DND-41 (cell line): ENCODE measurements at regions not wholly inside any gene's neighbourhood (a gene's known extent, or its start where the extent isn't known, plus 50 kb on each side); places are given as distances from the start of the nearest gene placed in this dataset.

Experiments used
- EZH2 ChIP-seq: IDR thresholded peaks from 3 replicates; pipeline ENCODE4 v1.6.1; 2012; ENCODE audit warnings: borderline replicate concordance, low read depth, mild to moderate bottlenecking, moderate library complexity, low read length, inconsistent platforms; ENCODE audit not compliant: severe bottlenecking
- TF ChIP-seq, protein P1 (sequence below): IDR thresholded peaks from 2 replicates; pipeline ENCODE4 v1.5.1; 2012; ENCODE audit warnings: borderline replicate concordance, low read length, moderate library complexity, mild to moderate bottlenecking; ENCODE audit not compliant: poor library complexity, severe bottlenecking; ENCODE audit errors: extremely low read depth

DNA sequence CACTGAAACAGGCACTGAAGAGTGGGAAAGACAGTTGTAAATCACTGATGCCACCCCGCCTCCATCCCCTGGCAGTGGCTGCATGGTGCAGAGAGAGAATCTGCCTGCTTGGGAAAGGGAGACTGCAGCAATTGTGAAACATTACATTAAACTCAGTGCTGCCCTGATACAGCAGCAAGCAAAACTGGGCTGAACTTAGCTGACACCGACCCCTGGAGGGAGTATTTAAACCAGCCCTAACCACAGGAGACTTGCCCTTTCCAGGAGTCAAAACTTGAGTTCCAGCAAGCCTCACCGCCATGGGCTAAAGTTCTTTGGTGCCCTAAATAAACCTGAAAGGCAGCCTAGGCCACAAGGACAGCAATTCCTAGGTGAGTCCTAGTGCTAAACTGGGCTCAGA, 109.4 kb upstream of the PLPP4 start:
- TF ChIP-seq, protein P1, sequence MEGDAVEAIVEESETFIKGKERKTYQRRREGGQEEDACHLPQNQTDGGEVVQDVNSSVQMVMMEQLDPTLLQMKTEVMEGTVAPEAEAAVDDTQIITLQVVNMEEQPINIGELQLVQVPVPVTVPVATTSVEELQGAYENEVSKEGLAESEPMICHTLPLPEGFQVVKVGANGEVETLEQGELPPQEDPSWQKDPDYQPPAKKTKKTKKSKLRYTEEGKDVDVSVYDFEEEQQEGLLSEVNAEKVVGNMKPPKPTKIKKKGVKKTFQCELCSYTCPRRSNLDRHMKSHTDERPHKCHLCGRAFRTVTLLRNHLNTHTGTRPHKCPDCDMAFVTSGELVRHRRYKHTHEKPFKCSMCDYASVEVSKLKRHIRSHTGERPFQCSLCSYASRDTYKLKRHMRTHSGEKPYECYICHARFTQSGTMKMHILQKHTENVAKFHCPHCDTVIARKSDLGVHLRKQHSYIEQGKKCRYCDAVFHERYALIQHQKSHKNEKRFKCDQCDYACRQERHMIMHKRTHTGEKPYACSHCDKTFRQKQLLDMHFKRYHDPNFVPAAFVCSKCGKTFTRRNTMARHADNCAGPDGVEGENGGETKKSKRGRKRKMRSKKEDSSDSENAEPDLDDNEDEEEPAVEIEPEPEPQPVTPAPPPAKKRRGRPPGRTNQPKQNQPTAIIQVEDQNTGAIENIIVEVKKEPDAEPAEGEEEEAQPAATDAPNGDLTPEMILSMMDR: no peak
- TF ChIP-seq EZH2: no peak
